GM12891 (cell line): ENCODE measurements at regions not wholly inside any gene's neighbourhood (a gene's known extent, or its start where the extent isn't known, plus 50 kb on each side); places are given as distances from the start of the nearest gene placed in this dataset.

ENCODE experiments used
- PAX5 ChIP-seq: IDR thresholded peaks from 2 replicates; pipeline ENCODE4 v1.6.1; 2011; ENCODE audit warnings: low read length, moderate library complexity, mild to moderate bottlenecking; ENCODE audit not compliant: insufficient read depth, severe bottlenecking
- POLR2A ChIP-seq: IDR thresholded peaks from 2 replicates; pipeline ENCODE4 v1.6.1; 2011; ENCODE audit warnings: low read depth, low read length, control low read depth
- POLR2AphosphoS5 ChIP-seq: IDR thresholded peaks from 2 replicates; pipeline ENCODE4 v1.6.1; 2011; ENCODE audit warnings: low read depth, low read length, control low read depth
- SPI1 ChIP-seq: IDR thresholded peaks from 2 replicates; pipeline ENCODE4 v1.6.1; 2011; ENCODE audit warnings: low read depth, low read length, control low read depth
- TAF1 ChIP-seq: IDR thresholded peaks from 2 replicates; pipeline ENCODE4 v1.6.1; 2011; ENCODE audit warnings: low read depth, low read length, control low read depth

DNA sequence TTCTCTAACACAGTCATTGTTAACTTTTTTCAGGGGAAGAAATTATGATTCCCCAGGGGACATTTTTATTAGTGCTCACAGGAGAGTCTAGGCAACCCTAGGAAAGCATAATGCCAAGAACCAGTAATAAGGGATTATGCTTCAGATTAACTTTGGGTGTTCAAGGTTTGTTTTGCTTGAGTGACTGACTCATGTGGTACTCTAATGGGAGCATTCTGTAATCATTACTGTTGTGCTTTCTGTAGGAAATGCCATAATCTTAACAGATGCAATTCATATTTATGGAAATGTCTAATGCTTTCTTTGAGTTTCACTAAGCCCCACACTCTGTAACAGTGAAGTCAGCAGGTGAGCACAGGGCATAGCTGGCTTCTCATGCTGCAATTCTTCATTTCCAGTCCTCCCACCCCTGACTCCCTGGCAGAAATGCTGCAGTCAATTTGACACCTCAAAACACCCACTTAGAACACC is 263.4 kb upstream of the MAN1A1 start:
- no peak for TF ChIP-seq POLR2A
- TF ChIP-seq TAF1, result no peak
- no peak for TF ChIP-seq POLR2AphosphoS5
- no peak for TF ChIP-seq SPI1
- no peak for TF ChIP-seq PAX5
